NB4 (cell line): ENCODE measurements at regions not wholly inside any gene's neighbourhood (a gene's known extent, or its start where the extent isn't known, plus 50 kb on each side); places are given as distances from the start of the nearest gene placed in this dataset.

Experiments used
- MYC ChIP-seq: IDR thresholded peaks from 2 replicates; pipeline ENCODE4 v1.6.1; 2011; ENCODE audit warnings: low read depth, low read length
- POLR2A ChIP-seq: IDR thresholded peaks from 2 replicates; pipeline ENCODE4 v1.6.1; 2011; ENCODE audit warnings: mild to moderate bottlenecking; ENCODE audit not compliant: insufficient read length; ENCODE audit errors: extremely low read depth
- TF ChIP-seq, protein P1 (sequence below): IDR thresholded peaks from one replicate; pipeline ENCODE4 v1.5.1; 2012; ENCODE audit warnings: low read depth, low read length

- no peak for TF ChIP-seq POLR2A
- TF ChIP-seq, protein P1, sequence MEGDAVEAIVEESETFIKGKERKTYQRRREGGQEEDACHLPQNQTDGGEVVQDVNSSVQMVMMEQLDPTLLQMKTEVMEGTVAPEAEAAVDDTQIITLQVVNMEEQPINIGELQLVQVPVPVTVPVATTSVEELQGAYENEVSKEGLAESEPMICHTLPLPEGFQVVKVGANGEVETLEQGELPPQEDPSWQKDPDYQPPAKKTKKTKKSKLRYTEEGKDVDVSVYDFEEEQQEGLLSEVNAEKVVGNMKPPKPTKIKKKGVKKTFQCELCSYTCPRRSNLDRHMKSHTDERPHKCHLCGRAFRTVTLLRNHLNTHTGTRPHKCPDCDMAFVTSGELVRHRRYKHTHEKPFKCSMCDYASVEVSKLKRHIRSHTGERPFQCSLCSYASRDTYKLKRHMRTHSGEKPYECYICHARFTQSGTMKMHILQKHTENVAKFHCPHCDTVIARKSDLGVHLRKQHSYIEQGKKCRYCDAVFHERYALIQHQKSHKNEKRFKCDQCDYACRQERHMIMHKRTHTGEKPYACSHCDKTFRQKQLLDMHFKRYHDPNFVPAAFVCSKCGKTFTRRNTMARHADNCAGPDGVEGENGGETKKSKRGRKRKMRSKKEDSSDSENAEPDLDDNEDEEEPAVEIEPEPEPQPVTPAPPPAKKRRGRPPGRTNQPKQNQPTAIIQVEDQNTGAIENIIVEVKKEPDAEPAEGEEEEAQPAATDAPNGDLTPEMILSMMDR, result no peak
- TF ChIP-seq MYC, result no peak
These were observed 242.2 kb upstream of the FN1 start for GRCh38 chr2:215678094-215678493.
